Gastrocnemius medialis (tissue), 4 donors: ENCODE measurements at regions not wholly inside any gene's neighbourhood (a gene's known extent, or its start where the extent isn't known, plus 50 kb on each side); places are given as distances from the start of the nearest gene placed in this dataset.
"Not testable (repeated sequence)": the region's sequence is repeated elsewhere in the genome, so short reads cannot be mapped to it uniquely, and the experiment has no call there.

Experiments used
- ATAC-seq, 2 donors: fragments of 150-250 bp; one replicate each; pipeline ENCODE4 v1.9.1; 2016
- DNase-seq, 2 donors: peaks; one replicate each; pipeline ENCODE4 v3.0.0-alpha.2; 2019
- H3K27ac ChIP-seq, 4 donors: fragments of 200-600 bp; sonication (generic); 1 replicate in 1 of 4; 2 replicates in 3 of 4; pipeline ENCODE4 v1.5.1; 2016 to 2018; ENCODE audit warnings: mild to moderate bottlenecking in 2 of 4, moderate library complexity in 1 of 4
- H3K27me3 ChIP-seq, 3 donors: fragments of 200-600 bp; sonication (generic) in 2 of 3; 1 replicate in 1 of 3; 2 replicates in 2 of 3; pipeline versions ENCODE4 v1.5.1 to v1.6.0; 2016 to 2019; ENCODE audit warnings: mild to moderate bottlenecking in 1 of 3, moderate library complexity in 1 of 3
- H3K36me3 ChIP-seq, 2 donors: fragments of 200-600 bp; sonication (generic) in 1 of 2; one replicate each; pipeline ENCODE4 v1.5.1; 2017 to 2018
- H3K4me1 ChIP-seq, 2 donors: fragments of 200-600 bp; sonication (generic) in 1 of 2; one replicate each; pipeline ENCODE4 v1.5.1; 2016 to 2017; ENCODE audit warnings: mild to moderate bottlenecking in 2 of 2
- H3K4me3 ChIP-seq, 4 donors: fragments of 200-600 bp; sonication (generic) in 3 of 4; 1 replicate in 1 of 4; 2 replicates in 3 of 4; pipeline ENCODE4 v1.5.1; 2016 to 2019; ENCODE audit warnings: mild to moderate bottlenecking in 2 of 4
- H3K9me3 ChIP-seq, 3 donors: fragments of 200-600 bp; sonication (generic) in 2 of 3; 1 replicate in 1 of 3; 2 replicates in 2 of 3; pipeline ENCODE4 v1.5.1; 2016 to 2019
- CTCF ChIP-seq, 5 experiments: fragments of 450-650 bp in 3 of 5; fragments of 200-600 bp in 2 of 5; sonication (generic) in 2 of 5; IDR thresholded peaks in 4 of 5; conservative IDR thresholded peaks in 1 of 5; 1 replicate in 4 of 5; 2 replicates in 1 of 5; pipeline ENCODE4 v1.5.1; 2016 to 2019; ENCODE audit warnings: antibody characterized with exemption in 5 of 5, mild to moderate bottlenecking in 3 of 5, moderate library complexity in 3 of 5
- POLR2A ChIP-seq, 2 donors: fragments of 450-650 bp; IDR thresholded peaks; one replicate each; pipeline ENCODE4 v1.6.1; 2017; ENCODE audit warnings: antibody characterized with exemption in 2 of 2, mild to moderate bottlenecking in 2 of 2, moderate library complexity in 2 of 2
- in situ Hi-C, 4 donors: fragments of 200-750 bp; cut with MboI; loops; one replicate each; pipeline versions ENCODE4 v1.15.0 to v1.8.0; 2017; ENCODE audit warnings: low sequenced_read_pairs in 4 of 4
- intact Hi-C: fragments of 100-400 bp; cut with DNase I; formaldehyde crosslinking; loops from one replicate; pipeline ENCODE4 v1.15.1; 2023; ENCODE audit warnings: low total_unique reads

GRCh38 chr20:47926731-47927130 is 141.4 kb upstream of the SULF2 start:
- no peak for ATAC-seq
- DNase-seq: no peak
- Histone ChIP-seq H3K4me3 (no peak overlapping the region), H3K36me3 (no peaks in the 10 kb centered on the region), H3K9me3 (no peaks in the 10 kb centered on the region), H3K27ac (no peak overlapping the region), H3K4me1 (no peaks in the 10 kb centered on the region), H3K27me3 (peaks cover 0 to 3% (median 0%) of the 10 kb centered on the region in 3 donors)
- in situ Hi-C loops: no loop called here
- TF ChIP-seq CTCF (IDR thresholded peaks at IDR 0.05 in 4 of 5, conservative IDR thresholded peaks at IDR 0.05 in 1 of 5) (no peak), POLR2A (IDR thresholded peaks at IDR 0.05) (no peak)
- intact Hi-C loops: no loop called here

- no peak for TF ChIP-seq CTCF (IDR thresholded peaks at IDR 0.05 in 4 of 5, conservative IDR thresholded peaks at IDR 0.05 in 1 of 5)
- no peak for ATAC-seq
- DNase-seq: no peak
- in situ Hi-C loops (no loop called here), intact Hi-C loops (no loop called here)
- Histone ChIP-seq H3K27me3 (peaks cover 0 to 13% (median 0%) of the 10 kb centered on the region in 3 donors), H3K4me3 (no peak overlapping the region), H3K9me3 (no peaks in the 10 kb centered on the region), H3K27ac (no peak overlapping the region), H3K4me1 (no peaks in the 10 kb centered on the region), H3K36me3 (no peaks in the 10 kb centered on the region)
Measured at GRCh38 chr20:47925593-47925992, 140.3 kb upstream of the SULF2 start.

GRCh38 chr20:47922269-47922668 is 137.0 kb upstream of the SULF2 start:
- H3K9me3 ChIP-seq: no peaks in the 10 kb centered on the region

GRCh38 chr20:47921829-47922228 is 136.5 kb upstream of the SULF2 start:
- H3K36me3 ChIP-seq, H3K9me3 ChIP-seq, H3K4me1 ChIP-seq, H3K4me3 ChIP-seq, DNase-seq, in situ Hi-C loops, ATAC-seq, intact Hi-C loops, H3K27ac ChIP-seq: not testable (repeated sequence)
- peaks cover 0 to 16% (median 0%) of the 10 kb centered on the region in 3 donors for H3K27me3 ChIP-seq

More at GRCh38 chr20:47922269-47922668, 137.0 kb upstream of the SULF2 start:
- intact Hi-C loops (no loop called here), in situ Hi-C loops (no loop called here)
- TF ChIP-seq POLR2A (IDR thresholded peaks at IDR 0.05): no peak
- no peak for TF ChIP-seq CTCF (IDR thresholded peaks at IDR 0.05 in 4 of 5, conservative IDR thresholded peaks at IDR 0.05 in 1 of 5)
- Histone ChIP-seq H3K4me3 (no peak overlapping the region), H3K27me3 (peaks cover 0 to 16% (median 0%) of the 10 kb centered on the region in 3 donors), H3K27ac (no peak overlapping the region), H3K36me3 (no peaks in the 10 kb centered on the region), H3K4me1 (no peaks in the 10 kb centered on the region)
- DNase-seq: no peak
- ATAC-seq: no peak

- H3K4me1 ChIP-seq: no peaks in the 10 kb centered on the region
- H3K27me3 ChIP-seq: peaks cover 0 to 16% (median 0%) of the 10 kb centered on the region in 3 donors
- TF ChIP-seq POLR2A (IDR thresholded peaks at IDR 0.05) (no peak), CTCF (IDR thresholded peaks at IDR 0.05 in 4 of 5, conservative IDR thresholded peaks at IDR 0.05 in 1 of 5) (no peak)
- DNase-seq: no peak
- no peak overlapping the region for H3K27ac ChIP-seq
- H3K36me3 ChIP-seq: no peaks in the 10 kb centered on the region
- no peak overlapping the region for H3K4me3 ChIP-seq
- in situ Hi-C loops (no loop called here), intact Hi-C loops (no loop called here)
- no peaks in the 10 kb centered on the region for H3K9me3 ChIP-seq
- ATAC-seq: no peak
Measured at GRCh38 chr20:47921408-47921807, 136.1 kb upstream of the SULF2 start.
